Pulmonary artery endothelial cell (primary cell): ENCODE measurements at regions not wholly inside any gene's neighbourhood (a gene's known extent, or its start where the extent isn't known, plus 50 kb on each side); places are given as distances from the start of the nearest gene placed in this dataset.

Source experiments
- DNase-seq: peaks from one replicate; pipeline ENCODE4 v3.0.0-alpha.2; 2011; ENCODE audit warnings: low read depth, low spot score

DNA sequence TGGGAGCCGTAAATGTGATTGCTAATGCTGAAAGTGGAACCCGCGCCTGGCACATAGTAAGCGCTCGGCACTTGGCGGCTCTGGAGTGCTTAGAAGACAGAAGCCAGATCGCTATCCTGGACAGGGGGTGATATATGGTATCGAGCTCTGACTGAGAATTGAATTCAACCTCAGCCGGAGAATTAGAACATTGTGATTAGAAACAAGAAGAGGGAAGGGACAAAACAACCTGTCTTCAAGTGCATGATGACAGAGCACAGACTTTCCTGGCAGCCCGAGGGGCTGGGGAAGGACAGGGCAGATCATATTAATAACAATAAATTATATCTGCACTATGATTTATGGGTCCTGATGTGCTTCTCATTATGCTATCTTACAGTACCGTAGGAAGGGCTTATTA lies 66.9 kb upstream of the TBX3 start:
- DNase-seq = no peak

DNA sequence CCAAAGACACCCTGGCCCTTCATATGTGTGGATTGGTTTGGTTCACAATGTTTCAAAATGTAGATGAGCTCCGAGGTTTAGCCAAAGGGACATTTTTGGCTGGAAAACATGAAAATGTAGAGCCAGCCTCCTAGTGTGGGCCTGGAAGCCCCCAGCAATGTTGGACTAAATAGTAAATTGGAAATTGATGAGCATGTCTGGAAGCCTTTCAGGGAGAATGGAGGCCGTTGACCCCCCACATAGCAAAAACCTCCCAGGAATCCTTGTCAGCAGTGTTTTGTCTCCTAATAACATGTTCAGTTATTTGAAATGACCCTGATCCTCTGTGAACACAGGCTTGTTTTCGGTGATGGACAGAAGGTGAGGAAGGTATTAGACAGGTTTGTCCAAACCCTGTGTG lies 65.1 kb upstream of the TBX3 start:
- DNase-seq = no peak

DNA sequence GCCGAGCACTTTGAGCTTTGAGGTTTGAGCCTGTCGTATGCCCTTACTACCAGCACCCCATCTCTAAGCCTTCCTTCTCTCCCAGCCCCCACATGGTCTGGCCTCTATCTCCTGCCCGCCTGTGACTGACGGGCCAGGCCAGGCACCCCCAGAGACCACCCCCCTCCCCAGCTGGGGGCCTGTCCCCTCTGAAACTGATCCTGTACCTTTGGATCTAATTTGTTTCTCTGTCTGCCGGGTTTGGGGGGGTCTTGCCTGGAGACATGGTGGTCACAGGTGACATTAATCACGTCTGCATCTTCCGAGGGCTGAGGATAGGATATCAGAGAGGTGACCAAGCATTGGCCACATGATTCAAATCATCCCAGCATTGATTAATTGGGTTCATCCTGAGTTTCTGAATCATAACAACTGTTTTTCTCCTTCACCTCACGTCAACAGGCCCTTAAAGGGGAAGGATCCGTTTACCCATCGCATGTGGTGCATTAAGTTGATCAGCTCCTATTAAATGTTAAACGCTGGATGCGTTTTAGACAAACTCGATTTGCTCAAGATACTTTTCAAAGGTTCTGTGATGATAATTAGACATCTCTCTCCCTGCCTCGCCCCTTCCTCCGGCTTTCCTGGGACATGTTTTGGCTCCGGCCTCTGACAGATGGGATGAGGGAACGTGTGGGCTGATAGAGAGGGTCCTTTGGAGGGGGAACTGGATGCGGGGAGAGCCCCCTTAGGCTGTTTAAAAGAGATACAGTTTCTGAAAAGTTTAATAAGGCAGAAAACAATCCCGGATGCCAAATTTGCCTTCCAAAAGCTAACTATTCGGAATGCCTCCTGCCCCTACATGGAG lies 63.3 kb upstream of the TBX3 start:
- DNase-seq = no peak

DNA sequence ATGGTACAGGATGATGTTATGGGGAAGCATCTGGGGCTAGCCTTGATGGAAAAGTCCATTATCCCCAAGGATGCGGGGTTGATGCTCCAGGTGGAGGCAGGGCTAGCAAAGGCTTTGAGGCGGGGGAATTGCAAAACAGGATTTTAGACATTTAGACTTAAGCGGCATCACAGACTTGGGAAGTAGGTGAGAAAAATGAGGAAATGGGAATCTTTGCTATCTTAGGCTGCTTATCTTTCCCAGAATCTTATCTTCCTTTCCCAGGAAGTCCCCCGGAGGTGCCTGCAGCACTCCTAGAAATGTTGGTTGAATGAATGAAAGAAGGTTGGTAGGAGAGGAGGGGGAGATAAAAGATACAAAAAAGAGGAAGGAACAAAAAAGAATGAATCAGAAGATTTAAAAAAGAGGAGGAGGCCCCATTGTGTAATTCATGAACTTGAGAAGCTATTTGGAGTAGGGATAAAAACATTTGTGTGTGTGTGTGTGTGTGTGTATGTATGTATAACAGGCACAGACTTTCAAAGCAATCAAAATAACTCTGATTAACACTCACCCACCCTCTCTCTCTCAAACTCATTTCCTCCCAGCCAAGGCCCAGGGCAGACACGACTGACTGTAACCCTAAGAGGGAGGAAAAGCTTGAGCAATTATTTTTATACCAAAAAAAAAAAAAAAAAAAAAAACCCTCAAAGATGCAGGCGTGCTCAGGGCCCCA lies 62.5 kb upstream of the TBX3 start:
- DNase-seq = no peak

DNA sequence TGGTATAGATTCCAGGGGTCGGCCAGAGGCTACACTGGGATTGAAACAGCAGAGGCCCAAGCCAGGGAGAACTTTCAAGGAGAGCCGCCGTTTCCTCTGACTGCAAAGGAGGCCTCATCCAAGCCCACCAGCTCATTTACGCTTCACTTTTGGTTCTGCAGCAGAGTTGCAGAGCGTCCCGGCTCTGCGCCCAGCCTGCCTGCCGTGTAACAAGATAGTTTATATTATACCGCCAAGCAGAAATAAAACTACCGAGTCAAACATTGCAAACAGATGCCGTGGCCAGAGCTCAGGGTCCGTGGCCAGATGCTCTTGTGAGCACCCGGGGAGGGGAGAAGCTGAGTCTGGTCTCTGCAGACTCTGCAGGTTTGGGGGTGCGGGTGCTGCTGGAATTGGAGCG lies 60.7 kb upstream of the TBX3 start:
- DNase-seq = no peak

DNA sequence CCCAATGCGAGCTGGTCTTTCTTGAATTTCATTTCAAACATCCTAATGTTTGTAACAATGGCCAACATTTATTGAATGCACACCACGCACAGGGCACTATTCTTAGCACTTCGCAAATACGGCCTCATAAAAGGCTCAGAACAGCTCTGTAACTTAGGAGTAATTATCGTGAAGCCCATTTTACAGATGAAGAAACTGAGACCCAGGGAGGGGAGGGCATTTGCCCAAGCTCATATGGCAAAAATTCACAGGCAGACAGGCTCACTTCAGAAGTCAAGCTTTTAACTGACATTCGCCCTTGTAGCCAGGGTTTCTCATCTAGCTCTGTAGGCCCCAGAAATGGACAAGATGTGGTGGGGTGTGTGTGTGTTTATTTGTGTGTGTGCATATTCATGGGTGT lies 60.3 kb upstream of the TBX3 start:
- no peak for DNase-seq

DNA sequence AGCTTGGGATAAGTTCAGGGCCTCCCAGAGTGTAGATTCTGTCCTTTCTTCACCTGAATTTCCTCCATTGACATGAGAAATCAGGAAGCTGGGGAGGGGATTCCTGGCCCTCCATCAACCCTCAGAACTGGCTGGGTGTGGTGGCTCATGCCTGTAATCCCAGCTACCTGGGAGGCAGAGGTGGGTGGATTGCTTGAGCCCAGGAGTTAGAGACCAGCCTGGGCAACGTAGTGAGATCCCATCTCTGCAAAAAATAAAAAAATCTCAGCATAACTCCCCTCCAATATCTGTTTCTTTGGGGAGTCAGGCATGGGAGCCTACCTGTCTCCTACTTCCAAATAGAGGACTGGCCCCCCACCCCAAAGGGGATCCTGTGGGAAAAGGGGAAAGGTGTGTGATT lies 59.8 kb upstream of the TBX3 start:
- no peak for DNase-seq

DNA sequence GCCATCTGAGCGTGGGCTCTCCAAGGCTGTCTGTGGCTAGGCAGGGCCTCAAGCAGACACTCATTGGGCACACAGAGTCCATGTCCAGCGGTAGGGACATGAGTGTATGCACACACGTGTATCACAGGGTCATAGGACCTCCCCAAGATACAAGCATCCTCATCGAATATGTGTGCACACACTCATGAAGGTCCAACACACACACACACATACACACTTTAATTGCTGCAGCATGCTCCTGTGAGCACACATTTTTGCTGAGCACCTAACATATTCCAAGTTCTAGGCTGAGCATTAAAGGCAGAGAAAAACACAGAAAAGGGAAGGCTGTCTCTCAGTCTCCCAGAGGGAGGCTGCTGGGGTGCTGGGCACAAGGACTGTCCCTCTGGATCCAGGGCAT lies 59.3 kb upstream of the TBX3 start:
- DNase-seq = no peak

DNA sequence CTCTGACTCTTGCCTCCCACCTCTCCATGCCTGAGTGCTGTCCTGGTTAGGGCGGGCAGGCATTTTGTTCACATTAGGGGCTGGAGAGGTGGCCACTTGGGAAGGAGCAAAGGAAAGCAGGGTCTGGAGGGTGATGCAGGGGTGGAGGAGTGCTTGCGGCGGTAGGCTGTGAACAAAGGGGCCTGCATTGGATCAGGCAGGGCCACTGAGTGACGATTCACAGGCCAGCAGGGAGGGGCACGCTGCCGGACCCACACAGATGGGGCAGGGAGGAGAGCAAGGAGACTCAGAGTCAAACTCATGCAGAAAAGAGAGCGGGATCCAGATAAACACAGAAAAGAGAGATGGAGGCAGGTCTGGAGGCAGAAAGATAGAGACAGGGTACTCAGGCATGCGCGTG lies 58.4 kb upstream of the TBX3 start:
- no peak for DNase-seq

DNA sequence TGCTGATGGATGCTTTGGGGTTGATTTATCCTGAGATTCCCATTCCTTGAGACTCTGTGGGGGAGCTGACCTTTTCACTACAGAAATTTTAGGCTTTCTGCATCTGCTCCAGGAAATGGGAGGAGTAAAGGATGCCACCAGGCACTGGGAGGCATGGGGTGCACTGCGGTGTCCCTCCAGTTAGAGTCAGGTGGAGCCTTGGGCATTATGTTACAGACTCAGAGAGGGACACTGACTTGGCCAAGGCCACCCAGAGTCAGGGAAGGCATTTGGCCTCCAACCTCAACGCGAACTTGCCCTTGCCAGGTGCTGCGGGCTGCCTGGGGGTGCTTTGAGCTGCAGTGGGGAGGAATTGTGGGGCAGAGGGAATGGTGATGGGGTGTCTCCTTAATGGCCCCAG lies 58.0 kb upstream of the TBX3 start:
- DNase-seq = no peak

DNA sequence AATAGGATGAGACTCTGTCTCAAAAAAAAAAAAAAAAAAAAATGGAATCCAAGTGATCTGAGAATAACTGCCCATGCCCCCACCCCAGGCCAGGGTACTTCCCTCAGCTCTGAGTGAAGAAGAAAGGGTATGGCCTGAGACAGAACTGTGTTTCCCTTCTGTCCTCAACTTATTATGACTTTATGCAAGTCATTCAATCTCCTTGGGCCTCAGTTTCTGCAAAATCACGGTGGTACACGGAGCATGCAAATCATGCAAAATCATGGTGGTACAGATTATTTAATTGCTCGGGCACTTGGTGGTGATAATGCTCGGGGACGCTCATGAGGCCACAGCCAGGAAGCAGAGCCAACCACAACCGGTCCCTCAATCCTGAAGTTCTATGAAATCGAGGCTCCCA lies 56.5 kb upstream of the TBX3 start:
- DNase-seq = no peak

DNA sequence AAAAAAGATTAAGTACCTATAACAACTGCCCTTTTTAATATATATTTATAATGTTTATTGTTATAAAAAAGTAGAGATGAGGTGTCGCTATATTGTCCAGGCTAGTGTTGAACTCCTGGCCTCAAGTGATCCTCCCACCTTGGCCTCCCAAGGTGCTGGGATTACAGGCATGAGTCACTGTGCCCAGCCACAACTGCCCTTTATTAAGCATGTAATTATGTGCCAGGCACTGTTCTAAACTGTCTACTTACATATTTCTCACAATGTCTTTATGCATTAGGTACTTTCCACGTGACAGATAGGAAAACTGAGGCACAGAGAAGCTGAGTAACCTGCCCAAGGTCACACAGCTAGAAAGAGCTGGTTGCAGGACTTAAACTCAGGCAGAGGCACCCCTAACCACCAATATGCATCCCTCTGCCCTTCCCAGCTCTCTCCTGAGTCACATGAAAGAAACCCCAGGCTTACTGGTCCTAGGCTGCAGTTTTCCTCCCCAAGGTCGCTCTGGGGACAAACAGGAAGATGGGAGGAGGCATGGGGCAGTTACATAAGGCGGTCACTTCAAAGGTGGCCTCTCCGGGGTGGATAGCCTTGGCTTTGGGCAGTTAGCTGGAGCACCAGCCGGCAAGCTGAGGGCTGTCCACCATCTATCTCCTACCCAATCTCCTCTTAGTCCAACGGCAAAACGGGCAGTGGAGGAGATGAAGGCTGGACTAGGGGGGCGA lies 54.6 kb upstream of the TBX3 start:
- no peak for DNase-seq

DNA sequence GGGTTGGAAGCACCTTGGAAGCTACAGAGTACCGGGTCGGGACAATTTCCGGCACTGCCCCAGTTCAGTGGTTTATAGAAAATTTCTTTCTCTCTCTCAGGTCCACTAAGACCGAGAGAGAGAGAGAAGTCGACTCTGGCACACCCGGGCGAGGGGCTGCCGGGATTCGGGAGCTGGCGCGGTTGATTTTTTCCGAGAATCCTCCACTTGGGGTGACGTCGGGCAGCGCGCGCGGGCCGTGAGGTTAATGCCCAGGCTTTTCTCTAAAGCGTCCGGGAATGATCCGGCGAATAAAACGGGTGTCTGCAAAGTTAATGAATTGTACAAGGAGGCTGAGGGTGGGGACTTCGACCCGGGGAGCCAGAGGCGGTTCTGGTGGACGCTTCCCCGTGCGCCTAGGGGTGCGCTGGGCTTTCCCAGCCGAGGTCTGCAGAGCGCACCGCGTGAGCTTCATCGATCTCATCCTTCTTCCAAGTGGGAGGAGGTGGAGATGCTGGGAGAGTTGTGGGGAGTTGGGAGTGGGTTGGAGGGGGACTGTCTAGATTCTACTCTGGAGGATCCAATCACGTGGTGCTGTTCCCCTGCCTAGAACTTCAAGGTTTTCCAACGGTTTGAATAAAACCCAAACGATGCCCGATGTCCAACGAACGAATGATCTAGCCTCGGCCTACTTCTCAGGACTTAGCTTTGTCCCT lies 51.9 kb upstream of the TBX3 start:
- no peak for DNase-seq

DNA sequence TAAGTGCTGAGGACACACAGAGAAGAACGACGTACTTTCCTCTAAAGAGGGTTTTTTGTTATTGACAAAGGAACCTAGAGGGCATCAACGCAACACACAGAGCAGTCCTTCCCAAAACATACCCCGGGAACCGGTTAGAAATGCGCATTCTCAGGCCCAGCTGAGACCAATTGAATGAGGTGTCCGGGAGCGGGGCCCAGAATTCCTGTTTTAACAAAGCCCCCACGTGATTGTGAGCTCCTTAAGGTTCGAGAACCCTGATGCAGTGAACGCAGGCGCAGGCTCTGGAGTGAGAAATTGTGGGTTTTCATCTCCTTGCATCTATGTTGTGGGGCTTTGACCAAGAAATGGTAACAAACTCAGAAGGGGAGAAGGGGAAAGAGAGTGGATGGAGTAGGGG lies 51.0 kb upstream of the TBX3 start:
- DNase-seq = no peak

DNA sequence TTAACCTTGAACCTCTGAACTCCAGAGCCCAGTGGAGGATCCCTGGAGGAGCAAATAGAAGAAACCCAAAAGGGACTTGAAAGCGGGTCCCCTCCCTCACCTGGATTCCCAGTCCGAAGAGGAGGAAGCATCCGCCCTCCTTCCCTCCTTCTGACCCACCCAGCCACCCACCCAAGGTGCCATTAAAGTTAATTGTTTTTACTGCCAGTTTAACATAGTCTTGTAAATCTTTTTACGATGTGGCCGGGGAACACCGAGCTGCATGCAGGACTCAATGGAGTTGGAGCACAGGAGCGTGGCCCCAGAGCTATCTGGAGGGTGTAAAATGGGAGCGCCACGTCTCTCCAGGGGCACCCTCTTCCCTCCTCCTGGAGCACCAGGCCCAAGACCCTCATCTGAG lies 49.9 kb upstream of the TBX3 start:
- no peak for DNase-seq
